Ovary (tissue), 3 donors: ENCODE measurements at regions not wholly inside any gene's neighbourhood (a gene's known extent, or its start where the extent isn't known, plus 50 kb on each side); places are given as distances from the start of the nearest gene placed in this dataset.

Source experiments
- CTCF ChIP-seq, 3 donors: fragments of 450-650 bp in 2 of 3; fragments of 200-600 bp in 1 of 3; IDR thresholded peaks; one replicate each; pipeline versions ENCODE4 v1.5.1 to v1.8.0; 2016 to 2022; ENCODE audit warnings: antibody characterized with exemption in 3 of 3, mild to moderate bottlenecking in 1 of 3
- EP300 ChIP-seq: sonication (generic); formaldehyde crosslinking; IDR thresholded peaks from one replicate; pipeline ENCODE4 v1.6.1; 2017; ENCODE audit warnings: antibody characterized with exemption
- POLR2A ChIP-seq: fragments of 450-650 bp; IDR thresholded peaks from one replicate; pipeline ENCODE4 v1.6.1; 2017; ENCODE audit warnings: antibody characterized with exemption, mild to moderate bottlenecking, moderate library complexity
- donor health status: DM: no; HTN: no; CAD: no.

- TF ChIP-seq CTCF (IDR thresholded peaks at IDR 0.05) (no peak), EP300 (no peak), POLR2A (no peak)
These were observed 237.1 kb upstream of the NUDT6 start for GRCh38 chr4:123159479-123159878.
